ENCODE measurements at regions not wholly inside any gene's neighbourhood (a gene's known extent, or its start where the extent isn't known, plus 50 kb on each side); places are given as distances from the start of the nearest gene placed in this dataset.
A peak's percentile ranks its signal among the peaks of the same experiment; 100 is the strongest.
"Not testable (repeated sequence)": the region's sequence is repeated elsewhere in the genome, so short reads cannot be mapped to it uniquely, and the experiment has no call there.

DNA sequence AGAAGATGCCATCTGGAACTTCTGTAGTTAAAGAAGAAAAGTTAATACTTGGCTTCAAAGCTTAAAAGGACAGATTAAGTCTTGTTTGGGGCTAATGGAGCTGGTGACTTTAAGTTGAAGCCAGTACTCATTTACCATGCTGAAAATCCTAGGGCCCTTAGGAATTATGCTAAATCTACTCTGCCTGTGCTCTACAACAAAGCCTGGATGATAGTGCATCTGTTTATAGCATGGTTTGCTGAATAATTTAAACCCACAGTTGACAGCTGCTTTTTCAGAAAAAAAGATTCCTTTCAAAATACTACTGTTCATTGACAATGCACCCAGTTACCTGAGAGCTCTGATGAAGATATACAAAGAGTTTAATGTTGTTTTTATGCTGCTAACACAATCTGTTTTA lies 393.5 kb downstream of the MAT2B start:
- POLR2A ChIA-PET (ENCODE audit: partially characterized antibody) = no interaction called here
- CTCF ChIA-PET (ENCODE audit: partially characterized antibody) = no interaction called here

GRCh38 chr5:163907783-163908182 lies 402.4 kb downstream of the MAT2B start:
- H3K4me3 Mint-ChIP-seq; H3K36me3 ChIP-seq (ENCODE audit: insufficient read depth, low read length); H3K4me3 ChIP-seq (ENCODE audit: low read length in 2 of 2); POLR2A ChIA-PET (ENCODE audit: partially characterized antibody); H3K4me1 Mint-ChIP-seq; H3K4me1 ChIP-seq (ENCODE audit: insufficient read depth, low read length); H3K27me3 Mint-ChIP-seq; CTCF ChIA-PET (ENCODE audit: partially characterized antibody); intact Hi-C loops (cut with micrococcal nuclease); H3K9me3 ChIP-seq (ENCODE audit: control insufficient read depth in 1 of 2, low read length in 2 of 2); DNase-seq; H3K27ac ChIP-seq (ENCODE audit: low read depth, low read length); H3K27ac Mint-ChIP-seq; H3K36me3 Mint-ChIP-seq; H3K27me3 ChIP-seq (ENCODE audit: insufficient read depth, low read length): not testable (repeated sequence)
- H3K9me3 Mint-ChIP-seq = peaks cover 0 to 17% (median 5%) of the 10 kb centered on the region in 8 donors

More for the DNA sequence above, 393.5 kb downstream of the MAT2B start:
- DNase-seq = no peak
- Histone ChIP-seq H3K4me1 (ENCODE audit: insufficient read depth, low read length) (no peaks in the 10 kb centered on the region), H3K27ac (ENCODE audit: low read depth, low read length) (no peak overlapping the region), H3K36me3 (ENCODE audit: insufficient read depth, low read length) (no peaks in the 10 kb centered on the region), H3K9me3 (ENCODE audit: control insufficient read depth in 1 of 2, low read length in 2 of 2) (no peaks in the 10 kb centered on the region), H3K27me3 (ENCODE audit: insufficient read depth, low read length) (no peaks in the 10 kb centered on the region), H3K4me3 (ENCODE audit: low read length in 2 of 2) (no peak overlapping the region)
- H3K36me3 Mint-ChIP-seq = no peaks in the 10 kb centered on the region
- intact Hi-C loops (cut with micrococcal nuclease) = no loop called here
- H3K4me3 Mint-ChIP-seq = no peak overlapping the region
- H3K4me1 Mint-ChIP-seq = no peaks in the 10 kb centered on the region
- H3K27me3 Mint-ChIP-seq = no peaks in the 10 kb centered on the region
- no peak overlapping the region for H3K27ac Mint-ChIP-seq
- peaks cover 0 to 32% (median 12%) of the 10 kb centered on the region in 8 donors for H3K9me3 Mint-ChIP-seq

- intact Hi-C loops (cut with micrococcal nuclease) = no loop called here
- H3K9me3 ChIP-seq (ENCODE audit: control insufficient read depth in 1 of 2, low read length in 2 of 2) = no peaks in the 10 kb centered on the region
- peaks cover 0 to 12% (median 3%) of the 10 kb centered on the region in 8 donors for H3K9me3 Mint-ChIP-seq
- H3K36me3 Mint-ChIP-seq = no peaks in the 10 kb centered on the region
- H3K4me3 Mint-ChIP-seq = no peak overlapping the region
- H3K27me3 Mint-ChIP-seq = no peaks in the 10 kb centered on the region
- DNase-seq = no peak
- H3K27ac ChIP-seq (ENCODE audit: low read depth, low read length) = no peak overlapping the region
- H3K4me1 Mint-ChIP-seq = no peaks in the 10 kb centered on the region
- H3K4me3 ChIP-seq (ENCODE audit: low read length in 2 of 2) = no peak overlapping the region
- no peaks in the 10 kb centered on the region for H3K4me1 ChIP-seq (ENCODE audit: insufficient read depth, low read length)
- H3K27ac Mint-ChIP-seq = no peak overlapping the region
- H3K27me3 ChIP-seq (ENCODE audit: insufficient read depth, low read length) = no peaks in the 10 kb centered on the region
- ChIA-PET CTCF (ENCODE audit: partially characterized antibody) (no interaction called here), POLR2A (ENCODE audit: partially characterized antibody) (no interaction called here)
- no peaks in the 10 kb centered on the region for H3K36me3 ChIP-seq (ENCODE audit: insufficient read depth, low read length)
Measured at GRCh38 chr5:163908253-163908652, 402.8 kb downstream of the MAT2B start.

DNA sequence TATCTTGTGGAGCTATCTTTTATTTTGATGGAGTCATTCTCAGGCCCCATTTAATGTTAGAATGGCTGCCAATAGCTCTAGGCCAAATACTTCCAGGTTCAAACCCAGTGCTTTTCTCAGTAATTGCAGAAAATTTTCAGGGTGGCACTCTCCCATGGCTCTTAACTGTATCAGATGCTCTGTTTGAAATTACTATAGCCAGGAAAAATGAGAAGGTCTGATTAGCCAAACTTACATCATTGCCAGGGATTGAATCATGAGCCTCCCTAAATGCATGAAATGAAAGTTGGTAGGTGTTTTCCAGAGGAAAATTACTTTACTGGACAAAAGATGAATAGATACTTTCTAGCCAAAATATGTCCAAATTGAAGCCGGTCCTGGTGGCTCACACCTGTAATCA lies 404.8 kb downstream of the MAT2B start:
- no peaks in the 10 kb centered on the region for H3K27me3 ChIP-seq (ENCODE audit: insufficient read depth, low read length)
- H3K27ac ChIP-seq (ENCODE audit: low read depth, low read length) = no peak overlapping the region
- H3K36me3 Mint-ChIP-seq = no peaks in the 10 kb centered on the region
- H3K9me3 ChIP-seq (ENCODE audit: control insufficient read depth in 1 of 2, low read length in 2 of 2) = no peaks in the 10 kb centered on the region
- H3K9me3 Mint-ChIP-seq = peaks cover 0 to 9% (median 2%) of the 10 kb centered on the region in 8 donors
- ChIA-PET POLR2A (ENCODE audit: partially characterized antibody) (no interaction called here), CTCF (ENCODE audit: partially characterized antibody) (no interaction called here)
- H3K36me3 ChIP-seq (ENCODE audit: insufficient read depth, low read length) = no peaks in the 10 kb centered on the region
- DNase-seq = no peak
- intact Hi-C loops (cut with micrococcal nuclease) = no loop called here
- no peak overlapping the region for H3K4me3 Mint-ChIP-seq
- H3K27ac Mint-ChIP-seq = no peak overlapping the region
- H3K27me3 Mint-ChIP-seq = no peaks in the 10 kb centered on the region
- H3K4me1 ChIP-seq (ENCODE audit: insufficient read depth, low read length) = no peaks in the 10 kb centered on the region
- H3K4me3 ChIP-seq (ENCODE audit: low read length in 2 of 2) = no peak overlapping the region
- no peaks in the 10 kb centered on the region for H3K4me1 Mint-ChIP-seq

DNA sequence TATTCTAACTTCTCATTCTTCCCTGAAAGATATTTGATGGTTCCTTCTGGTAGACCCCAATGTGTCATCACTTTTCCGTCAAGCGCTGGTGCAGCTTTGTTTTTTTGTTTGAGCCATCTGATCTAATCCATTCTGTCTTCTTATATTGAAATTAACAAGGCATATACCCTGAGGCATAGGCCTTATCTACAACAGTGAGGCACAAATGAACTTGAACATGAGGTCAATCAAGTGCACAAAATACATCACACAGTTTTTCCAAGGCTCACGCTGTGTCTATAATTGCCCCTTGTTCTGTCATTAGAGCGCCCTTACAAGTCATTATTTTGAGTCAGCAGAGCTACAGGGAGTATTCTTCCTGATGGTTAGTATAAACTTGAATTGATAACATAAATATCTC lies 406.6 kb downstream of the MAT2B start:
- Histone ChIP-seq H3K36me3 (ENCODE audit: insufficient read depth, low read length) (no peaks in the 10 kb centered on the region), H3K27ac (ENCODE audit: low read depth, low read length) (no peak overlapping the region), H3K4me1 (ENCODE audit: insufficient read depth, low read length) (no peaks in the 10 kb centered on the region), H3K27me3 (ENCODE audit: insufficient read depth, low read length) (no peaks in the 10 kb centered on the region), H3K9me3 (ENCODE audit: control insufficient read depth in 1 of 2, low read length in 2 of 2) (no peaks in the 10 kb centered on the region), H3K4me3 (ENCODE audit: low read length in 2 of 2) (no peak overlapping the region)
- Mint-ChIP-seq H3K4me1 (no peaks in the 10 kb centered on the region), H3K9me3 (peaks cover 0 to 4% (median 1%) of the 10 kb centered on the region in 8 donors), H3K4me3 (no peak overlapping the region), H3K27ac (no peak overlapping the region), H3K36me3 (no peaks in the 10 kb centered on the region), H3K27me3 (no peaks in the 10 kb centered on the region)
- intact Hi-C loops (cut with micrococcal nuclease) = no loop called here
- no peak for DNase-seq
- ChIA-PET POLR2A (ENCODE audit: partially characterized antibody) (no interaction called here), CTCF (ENCODE audit: partially characterized antibody) (no interaction called here)

- no peaks in the 10 kb centered on the region for H3K27me3 ChIP-seq (ENCODE audit: insufficient read depth, low read length)
- intact Hi-C loops (cut with micrococcal nuclease) = no loop called here
- Mint-ChIP-seq H3K27me3 (no peaks in the 10 kb centered on the region), H3K4me1 (no peaks in the 10 kb centered on the region), H3K36me3 (no peaks in the 10 kb centered on the region), H3K4me3 (no peak overlapping the region), H3K9me3 (peaks cover 0 to 7% (median 0%) of the 10 kb centered on the region in 8 donors), H3K27ac (no peak overlapping the region)
- H3K4me1 ChIP-seq (ENCODE audit: insufficient read depth, low read length) = no peaks in the 10 kb centered on the region
- no peak overlapping the region for H3K4me3 ChIP-seq (ENCODE audit: low read length in 2 of 2)
- no peaks in the 10 kb centered on the region for H3K36me3 ChIP-seq (ENCODE audit: insufficient read depth, low read length)
- ChIA-PET CTCF (ENCODE audit: partially characterized antibody) (no interaction called here), POLR2A (ENCODE audit: partially characterized antibody) (no interaction called here)
- H3K27ac ChIP-seq (ENCODE audit: low read depth, low read length) = no peak overlapping the region
- H3K9me3 ChIP-seq (ENCODE audit: control insufficient read depth in 1 of 2, low read length in 2 of 2) = no peaks in the 10 kb centered on the region
- DNase-seq = no peak
Measured at GRCh38 chr5:163913548-163913947, 408.1 kb downstream of the MAT2B start.

DNA sequence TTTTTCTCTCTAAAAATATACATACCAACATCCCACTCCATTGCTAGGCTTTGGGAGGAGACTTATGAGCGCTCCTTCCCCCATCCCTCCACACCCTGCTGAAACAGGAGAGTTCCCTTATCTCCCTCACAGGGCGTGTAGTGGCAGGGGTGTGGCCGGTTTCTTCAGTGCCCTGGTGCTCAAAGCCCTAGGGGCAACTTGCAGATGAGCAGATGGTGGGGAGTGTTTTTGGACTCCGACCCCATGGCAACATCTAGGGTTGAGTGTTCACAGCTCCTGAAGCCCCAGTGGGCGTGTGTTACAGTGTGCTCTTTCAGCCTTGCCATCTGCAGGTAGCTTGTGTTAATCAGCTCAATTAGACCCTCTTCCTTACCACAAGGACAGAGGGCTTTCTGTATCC lies 409.5 kb downstream of the MAT2B start:
- no peaks in the 10 kb centered on the region for H3K36me3 Mint-ChIP-seq
- H3K4me3 Mint-ChIP-seq = no peak overlapping the region
- Histone ChIP-seq H3K4me3 (ENCODE audit: low read length in 2 of 2) (no peak overlapping the region), H3K27ac (ENCODE audit: low read depth, low read length) (no peak overlapping the region), H3K9me3 (ENCODE audit: control insufficient read depth in 1 of 2, low read length in 2 of 2) (no peaks in the 10 kb centered on the region), H3K27me3 (ENCODE audit: insufficient read depth, low read length) (no peaks in the 10 kb centered on the region), H3K36me3 (ENCODE audit: insufficient read depth, low read length) (no peaks in the 10 kb centered on the region), H3K4me1 (ENCODE audit: insufficient read depth, low read length) (no peaks in the 10 kb centered on the region)
- peaks cover 0 to 9% (median 3%) of the 10 kb centered on the region in 8 donors for H3K9me3 Mint-ChIP-seq
- no peaks in the 10 kb centered on the region for H3K27me3 Mint-ChIP-seq
- peak overlapping the region in 1 of 7 donors; percentile 53 for H3K27ac Mint-ChIP-seq
- ChIA-PET POLR2A (ENCODE audit: partially characterized antibody) (no interaction called here), CTCF (ENCODE audit: partially characterized antibody) (no interaction called here)
- intact Hi-C loops (cut with micrococcal nuclease) = no loop called here
- DNase-seq = no peak
- H3K4me1 Mint-ChIP-seq = no peaks in the 10 kb centered on the region

GRCh38 chr5:163915481-163915961 lies 410.1 kb downstream of the MAT2B start:
- no peaks in the 10 kb centered on the region for H3K27me3 ChIP-seq (ENCODE audit: insufficient read depth, low read length)
- Mint-ChIP-seq H3K4me1 (no peaks in the 10 kb centered on the region), H3K36me3 (no peaks in the 10 kb centered on the region), H3K27me3 (no peaks in the 10 kb centered on the region), H3K27ac (peak overlapping the region in 4 of 7 donors; percentile 3 to 68 (median 13)), H3K4me3 (no peak overlapping the region), H3K9me3 (peaks cover 0 to 9% (median 3%) of the 10 kb centered on the region in 8 donors)
- DNase-seq = no peak
- H3K4me1 ChIP-seq (ENCODE audit: insufficient read depth, low read length) = no peaks in the 10 kb centered on the region
- ChIA-PET POLR2A (ENCODE audit: partially characterized antibody) (no interaction called here), CTCF (ENCODE audit: partially characterized antibody) (no interaction called here)
- H3K9me3 ChIP-seq (ENCODE audit: control insufficient read depth in 1 of 2, low read length in 2 of 2) = no peaks in the 10 kb centered on the region
- H3K4me3 ChIP-seq (ENCODE audit: low read length in 2 of 2) = no peak overlapping the region
- intact Hi-C loops (cut with micrococcal nuclease) = no loop called here
- H3K36me3 ChIP-seq (ENCODE audit: insufficient read depth, low read length) = no peaks in the 10 kb centered on the region
- H3K27ac ChIP-seq (ENCODE audit: low read depth, low read length) = no peak overlapping the region

All from CD4-positive, alpha-beta memory T cell (primary cell).